ENCODE measurements at regions not wholly inside any gene's neighbourhood (a gene's known extent, or its start where the extent isn't known, plus 50 kb on each side); places are given as distances from the start of the nearest gene placed in this dataset.

- ChIA-PET POLR2A (no interaction called here), CTCF (no interaction called here)
- Mint-ChIP-seq H3K9me3 (no peaks in the 10 kb centered on the region), H3K27me3 (peaks cover 3% of the 10 kb centered on the region), H3K27ac (no peak overlapping the region), H3K4me3 (no peak overlapping the region), H3K4me1 (ENCODE audit: low read depth) (no peaks in the 10 kb centered on the region), H3K36me3 (ENCODE audit: low read depth) (no peaks in the 10 kb centered on the region)
- ATAC-seq (no peak), DNase-seq (no peak)
- TF ChIP-seq CTCF (IDR thresholded peaks at IDR 0.05): no peak
- intact Hi-C loops (cut with micrococcal nuclease): no loop called here
These were observed 496.2 kb upstream of the SULF2 start for GRCh38 chr20:48281501-48281900.

- TF ChIP-seq CTCF (IDR thresholded peaks at IDR 0.05): no peak
- H3K27me3 Mint-ChIP-seq: peaks cover 3% of the 10 kb centered on the region
- H3K4me3 Mint-ChIP-seq: no peak overlapping the region
- H3K9me3 Mint-ChIP-seq: no peaks in the 10 kb centered on the region
- H3K4me1 Mint-ChIP-seq (ENCODE audit: low read depth): no peaks in the 10 kb centered on the region
- CTCF ChIA-PET: no interaction called here
- intact Hi-C loops (cut with micrococcal nuclease): no loop called here
- no peak overlapping the region for H3K27ac Mint-ChIP-seq
- POLR2A ChIA-PET: no interaction called here
- no peaks in the 10 kb centered on the region for H3K36me3 Mint-ChIP-seq (ENCODE audit: low read depth)
- no peak for DNase-seq
- ATAC-seq: no peak
These were observed 493.7 kb upstream of the SULF2 start for GRCh38 chr20:48278961-48279481.

- Mint-ChIP-seq H3K4me3 (no peak overlapping the region), H3K9me3 (no peaks in the 10 kb centered on the region), H3K27ac (no peak overlapping the region), H3K4me1 (ENCODE audit: low read depth) (no peaks in the 10 kb centered on the region), H3K36me3 (ENCODE audit: low read depth) (no peaks in the 10 kb centered on the region), H3K27me3 (peaks cover 5% of the 10 kb centered on the region)
- intact Hi-C loops (cut with micrococcal nuclease): no loop called here
- no peak for TF ChIP-seq CTCF (IDR thresholded peaks at IDR 0.05)
- POLR2A ChIA-PET: no interaction called here
- CTCF ChIA-PET: no interaction called here
- DNase-seq: no peak
- no peak for ATAC-seq
These were observed 492.0 kb upstream of the SULF2 start for GRCh38 chr20:48277266-48277665.

GRCh38 chr20:48276021-48276342, 490.7 kb upstream of the SULF2 start:
- no peak for DNase-seq
- no peak for ATAC-seq
- Mint-ChIP-seq H3K4me3 (no peak overlapping the region), H3K27ac (no peak overlapping the region), H3K9me3 (no peaks in the 10 kb centered on the region), H3K36me3 (ENCODE audit: low read depth) (no peaks in the 10 kb centered on the region), H3K4me1 (ENCODE audit: low read depth) (no peaks in the 10 kb centered on the region), H3K27me3 (peaks cover 5% of the 10 kb centered on the region)
- intact Hi-C loops (cut with micrococcal nuclease): no loop called here
- CTCF ChIA-PET: no interaction called here
- POLR2A ChIA-PET: no interaction called here
- TF ChIP-seq CTCF (IDR thresholded peaks at IDR 0.05): no peak

GRCh38 chr20:48275286-48276020, 490.2 kb upstream of the SULF2 start:
- no peak for TF ChIP-seq CTCF (IDR thresholded peaks at IDR 0.05)
- ATAC-seq (no peak), DNase-seq (no peak)
- intact Hi-C loops (cut with micrococcal nuclease): no loop called here
- H3K4me1 Mint-ChIP-seq (ENCODE audit: low read depth): no peaks in the 10 kb centered on the region
- H3K27ac Mint-ChIP-seq: no peak overlapping the region
- CTCF ChIA-PET: no interaction called here
- no peaks in the 10 kb centered on the region for H3K9me3 Mint-ChIP-seq
- peaks cover 2% of the 10 kb centered on the region for H3K27me3 Mint-ChIP-seq
- POLR2A ChIA-PET: no interaction called here
- no peak overlapping the region for H3K4me3 Mint-ChIP-seq
- no peaks in the 10 kb centered on the region for H3K36me3 Mint-ChIP-seq (ENCODE audit: low read depth)
